ENCODE measurements at regions not wholly inside any gene's neighbourhood (a gene's known extent, or its start where the extent isn't known, plus 50 kb on each side); places are given as distances from the start of the nearest gene placed in this dataset.

DNA sequence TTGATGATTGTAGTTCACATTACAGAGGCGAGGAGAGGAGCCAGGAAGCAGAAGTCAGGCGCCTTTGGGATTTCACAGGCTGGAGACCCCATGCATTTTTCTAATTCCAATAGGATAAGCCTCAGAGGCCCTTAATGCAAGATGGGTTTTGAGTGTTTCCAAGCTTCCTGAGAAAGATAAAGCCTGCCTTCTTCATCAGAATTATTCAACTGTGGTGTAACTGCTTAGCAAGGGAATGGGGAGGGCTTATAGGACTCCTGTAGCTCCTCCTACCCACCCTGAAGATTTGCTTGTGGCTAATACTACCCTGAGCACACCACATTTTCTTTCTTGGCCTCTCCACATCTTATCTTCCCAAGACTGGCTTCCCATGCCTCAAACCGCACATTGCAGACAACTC lies 151.1 kb upstream of the ISX start (continued):
- TF ChIP-seq, protein P1, sequence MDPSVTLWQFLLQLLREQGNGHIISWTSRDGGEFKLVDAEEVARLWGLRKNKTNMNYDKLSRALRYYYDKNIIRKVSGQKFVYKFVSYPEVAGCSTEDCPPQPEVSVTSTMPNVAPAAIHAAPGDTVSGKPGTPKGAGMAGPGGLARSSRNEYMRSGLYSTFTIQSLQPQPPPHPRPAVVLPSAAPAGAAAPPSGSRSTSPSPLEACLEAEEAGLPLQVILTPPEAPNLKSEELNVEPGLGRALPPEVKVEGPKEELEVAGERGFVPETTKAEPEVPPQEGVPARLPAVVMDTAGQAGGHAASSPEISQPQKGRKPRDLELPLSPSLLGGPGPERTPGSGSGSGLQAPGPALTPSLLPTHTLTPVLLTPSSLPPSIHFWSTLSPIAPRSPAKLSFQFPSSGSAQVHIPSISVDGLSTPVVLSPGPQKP (IDR thresholded peaks at IDR 0.05; ENCODE audit: low read depth, low read length), result no peak
- TF ChIP-seq PHF8 (IDR thresholded peaks at IDR 0.05; ENCODE audit: borderline replicate concordance, low read depth) (no peak), CHD4 (IDR thresholded peaks at IDR 0.05; ENCODE audit: borderline replicate concordance) (no peak)

DNA sequence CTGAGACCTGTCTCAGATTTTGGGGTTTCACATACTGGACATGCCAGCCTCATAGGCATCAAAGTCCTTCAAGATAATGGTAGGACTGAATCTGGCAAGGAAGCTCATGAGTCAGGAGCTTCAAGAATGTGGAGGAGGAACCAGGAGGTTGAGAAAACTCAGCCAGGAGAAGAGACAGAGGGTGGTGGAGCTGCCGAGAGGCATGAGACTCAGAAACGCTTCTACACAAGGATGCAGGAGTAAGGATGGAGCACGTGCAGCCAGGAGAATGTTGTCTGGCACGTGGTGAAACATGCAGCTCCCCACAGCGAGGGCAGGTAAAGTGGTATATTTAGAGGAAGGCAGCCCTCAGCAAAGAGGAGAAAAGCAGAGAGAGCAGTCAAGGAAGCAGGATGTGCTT lies 148.7 kb upstream of the ISX start:
- Histone ChIP-seq H3K4me2 (no peak overlapping the region), H3K4me1 (no peaks in the 10 kb centered on the region), H3K4me3 (no peak overlapping the region), H3K27ac (no peak overlapping the region), H3K9me3 (no peaks in the 10 kb centered on the region)
- TF ChIP-seq HES2 (IDR thresholded peaks at IDR 0.05), result no peak
- TF ChIP-seq RNF2 (IDR thresholded peaks at IDR 0.05; ENCODE audit: borderline replicate concordance, low read depth), result no peak
- no peak for TF ChIP-seq ZC3H11A (IDR thresholded peaks at IDR 0.05)
- TF ChIP-seq HDAC2 (IDR thresholded peaks at IDR 0.05), result no peak
- no peak for TF ChIP-seq BCL3 (IDR thresholded peaks at IDR 0.05)
- TF ChIP-seq TFCP2L1 (CRISPR knock-in tag; IDR thresholded peaks at IDR 0.05), result no peak
- no peak for TF ChIP-seq ZSCAN20 (CRISPR knock-in tag; IDR thresholded peaks at IDR 0.05)
- TF ChIP-seq MAFK (IDR thresholded peaks at IDR 0.05; ENCODE audit: partially characterized antibody), result no peak
- no peak for TF ChIP-seq KDM1A (IDR thresholded peaks at IDR 0.05; ENCODE audit: low read depth)
- TF ChIP-seq HOXB5 (CRISPR knock-in tag; IDR thresholded peaks at IDR 0.05), result no peak
- TF ChIP-seq ZFP36 (IDR thresholded peaks at IDR 0.05; ENCODE audit: borderline replicate concordance, partially characterized antibody), result no peak
- no peak for TF ChIP-seq RARB (CRISPR knock-in tag; IDR thresholded peaks at IDR 0.05)
- no peak for TF ChIP-seq RCOR1 (IDR thresholded peaks at IDR 0.05; ENCODE audit: low read depth, low read length)
- no peak for TF ChIP-seq ESRRA (IDR thresholded peaks at IDR 0.05; ENCODE audit: borderline replicate concordance, low read length)
- no peak for TF ChIP-seq NPAS2 (CRISPR knock-in tag; IDR thresholded peaks at IDR 0.05; ENCODE audit: borderline replicate concordance)
- TF ChIP-seq, protein P2, sequence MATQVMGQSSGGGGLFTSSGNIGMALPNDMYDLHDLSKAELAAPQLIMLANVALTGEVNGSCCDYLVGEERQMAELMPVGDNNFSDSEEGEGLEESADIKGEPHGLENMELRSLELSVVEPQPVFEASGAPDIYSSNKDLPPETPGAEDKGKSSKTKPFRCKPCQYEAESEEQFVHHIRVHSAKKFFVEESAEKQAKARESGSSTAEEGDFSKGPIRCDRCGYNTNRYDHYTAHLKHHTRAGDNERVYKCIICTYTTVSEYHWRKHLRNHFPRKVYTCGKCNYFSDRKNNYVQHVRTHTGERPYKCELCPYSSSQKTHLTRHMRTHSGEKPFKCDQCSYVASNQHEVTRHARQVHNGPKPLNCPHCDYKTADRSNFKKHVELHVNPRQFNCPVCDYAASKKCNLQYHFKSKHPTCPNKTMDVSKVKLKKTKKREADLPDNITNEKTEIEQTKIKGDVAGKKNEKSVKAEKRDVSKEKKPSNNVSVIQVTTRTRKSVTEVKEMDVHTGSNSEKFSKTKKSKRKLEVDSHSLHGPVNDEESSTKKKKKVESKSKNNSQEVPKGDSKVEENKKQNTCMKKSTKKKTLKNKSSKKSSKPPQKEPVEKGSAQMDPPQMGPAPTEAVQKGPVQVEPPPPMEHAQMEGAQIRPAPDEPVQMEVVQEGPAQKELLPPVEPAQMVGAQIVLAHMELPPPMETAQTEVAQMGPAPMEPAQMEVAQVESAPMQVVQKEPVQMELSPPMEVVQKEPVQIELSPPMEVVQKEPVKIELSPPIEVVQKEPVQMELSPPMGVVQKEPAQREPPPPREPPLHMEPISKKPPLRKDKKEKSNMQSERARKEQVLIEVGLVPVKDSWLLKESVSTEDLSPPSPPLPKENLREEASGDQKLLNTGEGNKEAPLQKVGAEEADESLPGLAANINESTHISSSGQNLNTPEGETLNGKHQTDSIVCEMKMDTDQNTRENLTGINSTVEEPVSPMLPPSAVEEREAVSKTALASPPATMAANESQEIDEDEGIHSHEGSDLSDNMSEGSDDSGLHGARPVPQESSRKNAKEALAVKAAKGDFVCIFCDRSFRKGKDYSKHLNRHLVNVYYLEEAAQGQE (IDR thresholded peaks at IDR 0.05), result no peak
- CTCF ChIA-PET, result no interaction called here
- FAIRE-seq (no peak), DNase-seq (ENCODE audit: low read depth in 1 of 2, low spot score in 1 of 2) (no peak), ATAC-seq (no peak)
- POLR2A ChIA-PET, result no interaction called here
- 0% methylated on average over 5 of the region's 5 CpGs for WGBS (ENCODE audit: missing lambda C conversion rate)

- CTCF ChIA-PET, result no interaction called here
Measured at GRCh38 chr22:34931026-34931425, 134.9 kb upstream of the ISX start.

More at GRCh38 chr22:34931026-34931425, 134.9 kb upstream of the ISX start:
- FAIRE-seq, result no peak
- Histone ChIP-seq H3K4me1 (no peaks in the 10 kb centered on the region), H3K4me2 (no peak overlapping the region), H3K27ac (no peak overlapping the region), H3K4me3 (no peak overlapping the region), H3K9me3 (no peaks in the 10 kb centered on the region)
- POLR2A ChIA-PET, result no interaction called here
- 11% methylated on average over 4 of the region's 4 CpGs for WGBS (ENCODE audit: missing lambda C conversion rate)
- no peak for ATAC-seq
- no peak for TF ChIP-seq HDAC2 (IDR thresholded peaks at IDR 0.05)
- TF ChIP-seq MAFK (IDR thresholded peaks at IDR 0.05; ENCODE audit: partially characterized antibody), result peak; percentile 85
- DNase-seq (ENCODE audit: low read depth in 1 of 2, low spot score in 1 of 2), result no peak
